ENCODE measurements at regions not wholly inside any gene's neighbourhood (a gene's known extent, or its start where the extent isn't known, plus 50 kb on each side); places are given as distances from the start of the nearest gene placed in this dataset.

GRCh38 chr5:159697530-159697929 is 218.8 kb upstream of the ADRA1B start:
- no peak for DNase-seq (ENCODE audit: low read depth, low spot score)

GRCh38 chr5:159698322-159698721 is 218.0 kb upstream of the ADRA1B start:
- no peak for DNase-seq (ENCODE audit: low read depth, low spot score)

GRCh38 chr5:159700016-159700415 is 216.3 kb upstream of the ADRA1B start:
- no peak for DNase-seq (ENCODE audit: low read depth, low spot score)

- no peak for DNase-seq (ENCODE audit: low read depth, low spot score)
These were observed 214.0 kb upstream of the ADRA1B start for GRCh38 chr5:159702301-159702700.

- DNase-seq (ENCODE audit: low read depth, low spot score) = no peak
These were observed 213.5 kb upstream of the ADRA1B start for GRCh38 chr5:159702826-159703225.

GRCh38 chr5:159704160-159704559 is 212.1 kb upstream of the ADRA1B start:
- no peak for DNase-seq (ENCODE audit: low read depth, low spot score)

GRCh38 chr5:159705948-159706347 is 210.3 kb upstream of the ADRA1B start:
- no peak for DNase-seq (ENCODE audit: low read depth, low spot score)

GRCh38 chr5:159708090-159708489 is 208.2 kb upstream of the ADRA1B start:
- no peak for DNase-seq (ENCODE audit: low read depth, low spot score)

- no peak for DNase-seq (ENCODE audit: low read depth, low spot score)
These were observed 203.6 kb upstream of the ADRA1B start for GRCh38 chr5:159712672-159713071.

- DNase-seq (ENCODE audit: low read depth, low spot score) = no peak
These were observed 203.0 kb upstream of the ADRA1B start for GRCh38 chr5:159713254-159713653.

- DNase-seq (ENCODE audit: low read depth, low spot score) = no peak
These were observed 202.5 kb upstream of the ADRA1B start for GRCh38 chr5:159713773-159714172.

GRCh38 chr5:159725475-159725874 is 190.8 kb upstream of the ADRA1B start:
- DNase-seq (ENCODE audit: low read depth, low spot score) = no peak

GRCh38 chr5:159727167-159727566 is 189.1 kb upstream of the ADRA1B start:
- DNase-seq (ENCODE audit: low read depth, low spot score) = no peak

GRCh38 chr5:159730285-159730684 is 186.0 kb upstream of the ADRA1B start:
- DNase-seq (ENCODE audit: low read depth, low spot score) = no peak

GRCh38 chr5:159732220-159732619 is 184.1 kb upstream of the ADRA1B start:
- DNase-seq (ENCODE audit: low read depth, low spot score) = no peak

GRCh38 chr5:159734366-159734765 is 181.9 kb upstream of the ADRA1B start:
- no peak for DNase-seq (ENCODE audit: low read depth, low spot score)

- no peak for DNase-seq (ENCODE audit: low read depth, low spot score)
These were observed 181.2 kb upstream of the ADRA1B start for GRCh38 chr5:159735036-159735435.

GRCh38 chr5:159735749-159736660 is 180.3 kb upstream of the ADRA1B start:
- no peak for DNase-seq (ENCODE audit: low read depth, low spot score)

- no peak for DNase-seq (ENCODE audit: low read depth, low spot score)
These were observed 179.4 kb upstream of the ADRA1B start for GRCh38 chr5:159736844-159737243.

- DNase-seq (ENCODE audit: low read depth, low spot score) = no peak
These were observed 179.0 kb upstream of the ADRA1B start for GRCh38 chr5:159737263-159737662.

GRCh38 chr5:159741829-159742322 is 174.4 kb upstream of the ADRA1B start:
- no peak for DNase-seq (ENCODE audit: low read depth, low spot score)

- DNase-seq (ENCODE audit: low read depth, low spot score) = no peak
These were observed 173.0 kb upstream of the ADRA1B start for GRCh38 chr5:159743234-159743633.

GRCh38 chr5:159746707-159747106 is 169.6 kb upstream of the ADRA1B start:
- no peak for DNase-seq (ENCODE audit: low read depth, low spot score)

Measured in astrocyte of the hippocampus (primary cell).